Endothelial cell of hepatic sinusoid (primary cell): ENCODE measurements at regions not wholly inside any gene's neighbourhood (a gene's known extent, or its start where the extent isn't known, plus 50 kb on each side); places are given as distances from the start of the nearest gene placed in this dataset.
"Not testable (repeated sequence)": the region's sequence is repeated elsewhere in the genome, so short reads cannot be mapped to it uniquely, and the experiment has no call there.

Experiments used
- in situ Hi-C: cut with HindIII; loops from 2 replicates; pipeline ENCODE4 v1.10.0; 2017; ENCODE audit warnings: low sequenced_read_pairs

- in situ Hi-C loops: no loop called here
Measured at GRCh38 chr2:209008636-209009287, 415.1 kb upstream of the MAP2 start.

GRCh38 chr2:209018633-209019032 lies 405.2 kb upstream of the MAP2 start:
- in situ Hi-C loops: not testable (repeated sequence)

DNA sequence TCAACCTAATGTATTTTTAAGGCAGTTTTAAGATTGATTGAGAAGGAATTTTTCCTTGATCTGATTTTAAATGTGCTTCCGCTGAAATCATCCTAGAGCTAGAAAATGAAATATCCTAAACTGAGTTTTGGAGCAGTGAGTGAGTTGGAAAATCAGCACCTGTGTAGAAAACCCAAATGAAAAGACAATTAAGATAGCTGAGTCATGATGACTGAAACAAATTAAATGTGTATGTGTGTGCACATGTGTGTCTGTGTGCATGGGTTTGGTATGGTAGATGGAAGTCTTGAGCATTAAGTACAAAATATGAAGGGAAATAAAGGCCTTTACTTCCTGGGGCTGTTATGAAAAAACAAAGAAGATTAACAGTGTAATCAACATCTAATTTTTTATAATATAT lies 394.6 kb upstream of the MAP2 start:
- in situ Hi-C loops: no loop called here

DNA sequence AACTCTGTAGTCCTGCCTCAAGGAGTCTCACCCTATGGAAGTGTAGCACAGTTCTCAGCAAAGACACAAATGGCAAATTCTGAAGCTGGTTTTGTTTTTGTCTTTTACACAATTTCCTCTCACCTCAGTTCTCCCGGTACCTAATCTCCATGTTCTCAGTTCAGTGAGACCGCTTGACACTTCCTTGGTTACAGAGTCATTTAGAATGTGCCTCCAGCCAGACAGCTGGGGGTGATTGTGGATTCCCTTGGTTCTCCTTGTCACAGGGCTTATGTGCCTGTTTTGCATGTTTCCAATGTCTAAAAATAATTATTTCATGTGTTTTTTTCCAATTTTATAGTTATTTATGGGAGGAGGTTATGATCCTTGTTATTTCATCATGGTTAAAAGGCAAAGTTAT lies 379.5 kb upstream of the MAP2 start:
- in situ Hi-C loops: no loop called here

GRCh38 chr2:209046163-209046562 lies 377.7 kb upstream of the MAP2 start:
- in situ Hi-C loops: no loop called here

DNA sequence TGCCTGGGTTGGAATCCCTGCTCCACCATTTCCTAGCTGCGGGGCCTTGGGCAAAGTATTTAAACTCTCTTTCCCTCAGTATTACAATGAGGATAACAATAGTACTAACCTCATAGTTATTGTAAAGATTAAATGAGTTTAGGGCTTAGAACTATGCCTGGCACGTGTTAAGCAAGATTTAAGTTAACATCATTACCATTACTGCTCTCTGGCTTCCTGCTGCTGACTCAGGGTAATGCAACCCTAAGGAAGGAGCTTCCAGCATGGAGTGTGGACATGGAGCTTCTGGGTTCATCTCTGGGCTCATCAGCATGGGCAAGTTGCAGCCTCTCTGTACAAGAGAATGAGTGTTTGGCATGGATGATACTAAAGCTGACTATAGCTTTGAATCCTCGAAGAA lies 374.2 kb upstream of the MAP2 start:
- in situ Hi-C loops: no loop called here

GRCh38 chr2:209062210-209062609 lies 361.6 kb upstream of the MAP2 start:
- in situ Hi-C loops: no loop called here

- in situ Hi-C loops: no loop called here
Measured at GRCh38 chr2:209070262-209070661, 353.6 kb upstream of the MAP2 start.

DNA sequence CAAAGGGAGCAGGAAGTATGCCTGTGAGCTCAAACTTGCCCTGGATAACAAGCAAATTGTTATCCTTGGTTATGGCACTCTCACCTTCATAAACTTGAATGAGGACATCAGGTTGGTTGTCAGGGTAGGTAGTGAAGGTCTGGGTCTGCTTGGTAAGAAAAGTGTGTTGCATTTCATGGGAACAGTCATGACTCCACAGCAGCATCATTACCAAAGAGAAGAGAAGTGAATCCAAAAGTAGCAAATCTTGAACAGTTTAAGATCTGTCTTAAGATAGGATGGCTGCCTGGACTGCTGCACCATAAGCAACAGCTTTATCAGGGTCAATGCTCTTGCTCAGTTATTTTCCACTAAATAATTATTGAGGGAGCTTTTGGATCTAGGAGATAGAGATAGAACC lies 350.7 kb upstream of the MAP2 start:
- in situ Hi-C loops: no loop called here

- in situ Hi-C loops: no loop called here
Measured at GRCh38 chr2:209074711-209075110, 349.1 kb upstream of the MAP2 start.

DNA sequence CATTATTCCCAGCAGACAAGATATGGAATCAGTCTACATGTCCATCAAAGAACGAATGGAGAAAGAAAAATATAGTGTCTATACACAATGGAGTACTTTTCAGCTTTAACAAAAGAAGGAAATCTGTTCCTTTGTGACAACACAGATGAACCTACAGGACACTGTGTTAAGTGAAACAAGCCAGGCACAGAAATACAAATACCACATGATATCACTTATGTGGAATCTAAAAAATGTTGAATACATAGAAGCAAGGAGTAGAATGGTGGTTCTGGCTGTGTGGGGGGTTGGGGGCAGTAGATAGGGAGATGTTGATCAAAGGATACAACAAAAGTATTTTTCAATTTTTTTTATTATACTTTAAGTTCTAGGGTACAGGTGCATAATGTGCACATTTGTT lies 347.7 kb upstream of the MAP2 start:
- in situ Hi-C loops: no loop called here

GRCh38 chr2:209086761-209087160 lies 337.1 kb upstream of the MAP2 start:
- in situ Hi-C loops: no loop called here

- in situ Hi-C loops: no loop called here
Measured at GRCh38 chr2:209091056-209091455, 332.8 kb upstream of the MAP2 start.

GRCh38 chr2:209094221-209094620 lies 329.6 kb upstream of the MAP2 start:
- in situ Hi-C loops: no loop called here

GRCh38 chr2:209095432-209095831 lies 328.4 kb upstream of the MAP2 start:
- in situ Hi-C loops: no loop called here

DNA sequence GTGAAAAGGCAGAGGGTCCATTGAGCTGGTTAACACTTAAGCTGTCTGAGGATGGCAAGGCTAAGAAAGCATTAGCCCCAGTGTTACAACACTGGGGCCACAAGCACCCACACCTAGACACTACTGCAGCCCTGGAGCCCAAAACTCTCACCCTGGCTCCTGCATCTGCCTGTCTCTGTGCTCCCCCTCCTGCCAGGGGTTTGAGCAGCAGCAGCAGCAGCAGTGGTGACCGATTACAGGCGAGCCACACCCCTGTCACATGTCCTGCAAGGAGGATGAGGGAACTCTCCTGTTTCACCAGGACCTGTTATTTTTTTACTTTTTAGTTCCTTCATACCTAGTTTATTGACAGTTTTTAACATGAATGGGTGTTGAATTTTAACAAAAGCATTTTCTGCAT lies 326.7 kb upstream of the MAP2 start:
- in situ Hi-C loops: no loop called here

DNA sequence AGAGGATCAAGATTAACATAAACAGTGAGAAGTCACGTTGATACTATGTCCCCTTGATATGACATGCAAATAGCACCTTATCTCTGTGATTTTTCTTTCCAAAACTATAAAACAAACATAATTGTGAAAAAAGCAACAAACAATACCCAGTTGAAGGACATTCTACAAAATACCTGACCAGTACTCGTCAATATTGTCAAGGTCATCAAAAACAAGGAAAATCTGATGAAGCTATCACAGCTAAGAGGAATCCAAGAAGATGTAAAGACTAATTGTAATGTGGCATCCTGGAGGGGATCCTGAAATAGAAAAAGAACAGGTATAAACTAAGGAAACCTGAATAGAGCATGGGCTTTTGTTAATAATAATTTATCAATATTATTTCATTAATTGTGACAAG lies 321.5 kb upstream of the MAP2 start:
- in situ Hi-C loops: no loop called here

- in situ Hi-C loops: no loop called here
Measured at GRCh38 chr2:209113026-209113425, 310.8 kb upstream of the MAP2 start.

- in situ Hi-C loops: no loop called here
Measured at GRCh38 chr2:209114588-209115240, 309.1 kb upstream of the MAP2 start.

DNA sequence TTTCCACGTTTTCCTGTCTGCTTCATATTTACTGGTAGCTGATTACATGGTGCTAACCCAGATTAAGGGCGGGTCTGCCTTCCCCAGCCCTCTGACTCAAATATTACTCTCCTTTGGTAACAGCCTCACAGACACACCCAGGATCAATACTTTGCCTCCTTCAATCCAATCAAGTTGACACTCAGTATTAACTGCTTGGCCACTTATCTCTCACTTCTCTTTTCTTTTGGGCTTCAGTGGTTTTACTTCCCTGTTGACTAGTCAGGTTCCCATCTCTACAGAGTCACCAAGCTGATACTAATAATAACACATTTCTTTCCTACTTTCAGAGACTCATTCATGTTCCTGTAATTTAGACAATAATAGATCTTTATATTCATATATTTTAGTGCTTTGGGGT lies 302.2 kb upstream of the MAP2 start:
- in situ Hi-C loops: no loop called here

DNA sequence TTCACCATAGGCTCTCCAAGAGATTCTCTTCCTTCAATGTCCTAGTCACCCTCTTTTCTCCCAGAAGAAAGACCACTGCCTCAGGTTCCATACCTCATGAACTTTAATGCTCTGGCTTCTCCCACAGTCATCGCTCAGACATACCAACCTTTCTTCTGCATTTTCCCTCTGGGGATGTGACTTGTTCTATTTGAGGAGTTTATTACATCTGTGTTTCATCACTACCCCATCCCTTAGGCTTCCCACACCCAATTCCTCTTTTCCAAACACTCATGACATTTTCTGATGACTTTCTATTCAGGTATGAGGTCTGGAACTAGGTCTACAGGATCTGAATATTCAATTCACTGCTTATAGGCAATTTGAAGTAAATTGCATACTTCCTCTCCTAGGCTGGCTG lies 298.6 kb upstream of the MAP2 start:
- in situ Hi-C loops: no loop called here

DNA sequence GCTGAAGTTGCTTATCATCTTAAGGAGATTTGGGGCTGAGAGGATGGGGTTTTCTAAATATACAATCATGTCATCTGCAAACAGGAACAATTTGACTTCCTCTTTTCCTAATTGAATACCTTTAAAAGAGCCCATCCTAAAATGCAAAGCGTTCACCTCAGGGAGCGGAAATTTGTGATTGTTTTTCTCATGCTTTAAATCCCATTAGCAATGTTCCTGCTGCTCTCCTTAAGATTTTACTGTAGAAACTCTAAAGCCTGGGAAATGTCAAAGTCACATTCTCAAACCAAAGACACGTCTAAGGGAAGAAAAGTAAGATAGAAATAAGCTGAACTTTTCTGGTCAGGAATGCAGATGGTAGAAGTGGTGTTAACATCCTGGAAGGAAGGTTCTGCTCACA lies 285.8 kb upstream of the MAP2 start:
- in situ Hi-C loops: no loop called here

- in situ Hi-C loops: no loop called here
Measured at GRCh38 chr2:209141142-209141541, 282.7 kb upstream of the MAP2 start.
